NCI-H1105 treated with DMSO at 0.1 percent for 48 hours (cell line): ENCODE measurements at regions not wholly inside any gene's neighbourhood (a gene's known extent, or its start where the extent isn't known, plus 50 kb on each side); places are given as distances from the start of the nearest gene placed in this dataset.

ENCODE experiments used
- DNase-seq: peaks from one replicate; lab custom pipeline; 2025; lab: John Stamatoyannopoulos, UW

- no peak for DNase-seq
Observed at GRCh38 chr13:34751492-34751891, 190.6 kb upstream of the NBEA start.

GRCh38 chr13:34752283-34752960 is 189.6 kb upstream of the NBEA start:
- DNase-seq, result no peak

- no peak for DNase-seq
Observed at GRCh38 chr13:34756136-34756535, 185.9 kb upstream of the NBEA start.

- DNase-seq, result no peak
Observed at GRCh38 chr13:34756572-34756971, 185.5 kb upstream of the NBEA start.

- DNase-seq, result no peak
Observed at GRCh38 chr13:34757441-34757840, 184.6 kb upstream of the NBEA start.

- no peak for DNase-seq
Observed at GRCh38 chr13:34758628-34759027, 183.4 kb upstream of the NBEA start.

- no peak for DNase-seq
Observed at GRCh38 chr13:34762312-34762711, 179.8 kb upstream of the NBEA start.

GRCh38 chr13:34764246-34764645 is 177.8 kb upstream of the NBEA start:
- DNase-seq, result no peak

- DNase-seq, result no peak
Observed at GRCh38 chr13:34765446-34766180, 176.5 kb upstream of the NBEA start.

GRCh38 chr13:34767778-34768177 is 174.3 kb upstream of the NBEA start:
- DNase-seq, result no peak

- no peak for DNase-seq
Observed at GRCh38 chr13:34772206-34772605, 169.9 kb upstream of the NBEA start.

GRCh38 chr13:34772881-34773280 is 169.2 kb upstream of the NBEA start:
- no peak for DNase-seq

- DNase-seq, result no peak
Observed at GRCh38 chr13:34776390-34776981, 165.6 kb upstream of the NBEA start.

- DNase-seq, result no peak
Observed at GRCh38 chr13:34777089-34777913, 164.8 kb upstream of the NBEA start.

- no peak for DNase-seq
Observed at GRCh38 chr13:34777914-34778303, 164.2 kb upstream of the NBEA start.

- DNase-seq, result no peak
Observed at GRCh38 chr13:34779171-34779570, 162.9 kb upstream of the NBEA start.

- DNase-seq, result no peak
Observed at GRCh38 chr13:34793301-34793700, 148.8 kb upstream of the NBEA start.

GRCh38 chr13:34803756-34804155 is 138.3 kb upstream of the NBEA start:
- DNase-seq, result no peak

- no peak for DNase-seq
Observed at GRCh38 chr13:34805347-34805746, 136.7 kb upstream of the NBEA start.

GRCh38 chr13:34808649-34809048 is 133.4 kb upstream of the NBEA start:
- no peak for DNase-seq

- DNase-seq, result no peak
Observed at GRCh38 chr13:34810996-34811395, 131.1 kb upstream of the NBEA start.

GRCh38 chr13:34815526-34815925 is 126.5 kb upstream of the NBEA start:
- DNase-seq, result no peak
